GM18858 (cell line): ENCODE measurements at regions not wholly inside any gene's neighbourhood (a gene's known extent, or its start where the extent isn't known, plus 50 kb on each side); places are given as distances from the start of the nearest gene placed in this dataset.
"Not testable (repeated sequence)": the region's sequence is repeated elsewhere in the genome, so short reads cannot be mapped to it uniquely, and the experiment has no call there.

ENCODE experiments used
- ATAC-seq: cut with Tn5 transposase; IDR thresholded peaks from one replicate; pipeline ENCODE4 v1.9.1; 2021; ENCODE audit not compliant: unreplicated experiment

DNA sequence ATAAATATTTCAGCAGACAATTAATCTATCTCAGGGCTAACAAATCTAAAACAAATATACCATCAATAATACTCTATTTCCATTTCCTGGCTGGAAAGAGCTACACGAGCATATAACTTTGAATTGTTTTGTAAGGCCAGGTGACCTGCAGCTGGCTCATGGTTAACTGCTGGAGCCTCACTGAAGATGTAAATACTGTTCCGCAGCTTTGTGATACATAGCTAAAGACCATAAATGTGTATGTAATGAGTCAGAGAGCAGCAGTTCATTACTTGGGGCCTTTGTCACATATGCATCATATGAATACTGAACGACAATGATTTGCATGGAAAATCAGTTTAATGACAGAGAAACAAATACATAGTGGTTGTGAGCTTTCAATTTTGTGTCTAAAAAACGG lies 109.4 kb upstream of the CCN2 start:
- ATAC-seq, result no peak

- no peak for ATAC-seq
These were observed 107.8 kb upstream of the CCN2 start for GRCh38 chr6:132058975-132059374.

DNA sequence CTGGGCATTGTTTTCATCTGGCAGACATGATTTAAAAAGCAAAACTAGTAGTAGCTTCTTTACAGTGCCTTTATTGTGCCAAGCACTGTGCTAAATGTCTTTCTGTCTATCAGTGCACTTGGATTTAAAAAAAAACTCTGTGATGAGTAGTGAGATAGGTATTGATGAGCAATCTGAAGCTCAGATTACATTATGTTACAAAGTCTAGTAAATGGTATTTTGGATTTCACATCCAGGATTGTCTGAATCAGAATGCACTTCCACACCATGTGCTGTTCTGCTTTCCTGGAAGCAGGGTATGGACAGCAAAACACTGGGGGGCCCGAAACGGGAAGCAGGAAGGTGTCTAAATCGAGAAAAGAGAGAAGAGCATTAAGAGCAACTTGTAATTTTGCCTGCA lies 103.4 kb upstream of the CCN2 start:
- no peak for ATAC-seq

- ATAC-seq, result no peak
These were observed 102.3 kb upstream of the CCN2 start for GRCh38 chr6:132053511-132053910.

DNA sequence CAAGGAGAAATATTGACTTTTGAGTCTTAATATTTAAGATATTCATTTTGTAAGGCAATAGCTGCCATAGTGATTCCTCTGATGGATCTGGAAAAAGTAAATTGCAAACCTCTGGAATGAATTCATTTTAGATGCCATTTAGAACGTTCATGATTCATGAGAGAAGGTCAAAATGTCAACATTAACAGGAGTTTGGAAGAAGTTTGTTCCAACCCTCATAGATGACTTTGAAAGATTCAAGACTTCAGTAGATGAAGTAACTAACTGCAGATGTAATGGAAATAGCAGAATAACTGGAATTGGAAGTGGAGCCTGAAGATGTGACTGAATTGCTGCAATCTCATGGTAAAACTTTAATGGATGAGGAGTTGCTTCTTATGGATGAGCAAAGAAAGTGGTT lies 100.9 kb upstream of the CCN2 start:
- no peak for ATAC-seq

DNA sequence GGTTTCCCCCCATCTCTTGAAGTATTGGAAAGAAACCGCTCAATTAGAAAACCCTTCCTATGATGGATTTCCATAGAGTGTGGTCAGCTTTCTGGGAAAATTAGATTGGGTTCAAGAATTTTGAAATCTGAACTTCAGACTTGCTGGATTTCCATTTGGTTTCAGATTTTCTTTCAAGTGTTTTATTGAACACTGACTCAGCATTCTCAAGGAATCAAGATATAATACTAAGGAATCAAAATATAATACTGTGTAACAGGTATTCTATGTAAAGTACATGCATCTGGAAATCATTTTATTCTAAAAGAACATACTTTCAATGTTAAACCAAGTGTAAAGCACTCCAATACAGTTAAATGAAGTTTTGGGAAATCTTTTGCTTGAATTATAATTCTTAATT lies 94.7 kb upstream of the CCN2 start:
- ATAC-seq, result no peak

- ATAC-seq, result no peak
These were observed 92.0 kb upstream of the CCN2 start for GRCh38 chr6:132043148-132043547.

GRCh38 chr6:132041706-132042105 lies 90.5 kb upstream of the CCN2 start:
- no peak for ATAC-seq

DNA sequence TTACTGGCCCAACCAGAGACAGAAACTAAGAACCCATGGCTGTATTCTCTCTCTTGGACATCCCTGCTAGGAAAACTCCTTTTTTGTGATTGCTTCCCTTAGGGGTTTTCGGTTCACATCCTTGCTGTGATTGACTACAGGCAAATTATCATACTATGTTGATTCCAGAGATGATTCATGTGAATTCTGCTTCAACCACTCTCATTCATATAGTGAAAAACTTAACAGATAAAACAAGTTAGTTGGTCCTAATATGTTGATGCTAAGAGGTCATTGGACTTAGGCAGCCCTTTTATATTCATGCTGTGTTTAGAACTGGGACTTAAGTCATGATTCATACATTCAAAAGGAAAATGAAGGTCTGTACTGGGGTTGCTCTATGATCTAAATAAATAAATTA lies 76.9 kb upstream of the CCN2 start:
- ATAC-seq, result no peak

DNA sequence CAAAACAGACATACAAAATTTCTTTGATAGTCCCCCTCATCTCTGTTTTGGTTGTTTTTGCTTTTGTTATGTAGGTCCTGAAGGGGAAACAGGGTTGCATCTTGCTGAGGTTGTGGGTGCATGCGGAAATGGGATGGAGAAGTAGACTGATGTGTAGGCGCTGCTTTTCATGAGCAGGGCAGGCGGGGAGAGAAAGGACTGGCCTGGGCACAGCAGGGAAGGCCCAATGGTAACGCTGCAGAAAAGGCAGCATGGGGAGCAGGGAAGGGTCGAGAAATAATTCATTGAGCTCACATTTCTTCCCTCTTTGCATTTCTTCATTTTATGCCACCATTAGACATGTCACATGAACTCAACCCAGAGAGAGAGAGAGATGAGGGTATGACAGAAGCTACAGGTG lies 74.3 kb upstream of the CCN2 start:
- no peak for ATAC-seq

- ATAC-seq, result no peak
These were observed 72.3 kb upstream of the CCN2 start for GRCh38 chr6:132023490-132023889.

GRCh38 chr6:132021552-132022375 lies 70.6 kb upstream of the CCN2 start:
- no peak for ATAC-seq

GRCh38 chr6:132020918-132021317 lies 69.7 kb upstream of the CCN2 start:
- ATAC-seq, result not testable (repeated sequence)

DNA sequence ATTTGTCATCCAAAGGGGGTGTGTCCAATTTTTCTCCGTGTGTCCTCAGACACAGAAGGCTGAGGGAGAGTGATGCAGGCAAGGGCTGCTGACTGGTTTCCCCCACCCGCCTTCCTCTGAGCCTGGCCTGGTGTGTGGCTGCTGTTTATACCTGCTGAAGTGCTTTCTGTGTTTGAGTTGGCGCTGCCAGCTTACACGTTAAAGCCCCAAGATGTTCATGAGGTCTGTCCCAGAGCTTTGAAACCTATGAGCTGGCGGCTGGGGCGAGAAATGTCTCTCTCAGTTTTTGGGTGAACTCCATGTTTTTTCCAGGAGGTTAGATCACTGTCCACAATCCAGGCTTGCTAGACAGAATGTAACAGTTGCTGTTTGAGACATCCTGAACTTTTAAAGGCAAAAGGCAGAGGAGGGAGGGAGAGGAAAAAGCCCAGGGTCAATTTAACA lies 69.0 kb upstream of the CCN2 start:
- no peak for ATAC-seq

- no peak for ATAC-seq
These were observed 68.4 kb upstream of the CCN2 start for GRCh38 chr6:132019586-132019985.

- ATAC-seq, result no peak
These were observed 66.8 kb upstream of the CCN2 start for GRCh38 chr6:132017942-132018341.

GRCh38 chr6:132016396-132016795 lies 65.2 kb upstream of the CCN2 start:
- no peak for ATAC-seq

- no peak for ATAC-seq
These were observed 60.4 kb upstream of the CCN2 start for GRCh38 chr6:132011582-132011981.

DNA sequence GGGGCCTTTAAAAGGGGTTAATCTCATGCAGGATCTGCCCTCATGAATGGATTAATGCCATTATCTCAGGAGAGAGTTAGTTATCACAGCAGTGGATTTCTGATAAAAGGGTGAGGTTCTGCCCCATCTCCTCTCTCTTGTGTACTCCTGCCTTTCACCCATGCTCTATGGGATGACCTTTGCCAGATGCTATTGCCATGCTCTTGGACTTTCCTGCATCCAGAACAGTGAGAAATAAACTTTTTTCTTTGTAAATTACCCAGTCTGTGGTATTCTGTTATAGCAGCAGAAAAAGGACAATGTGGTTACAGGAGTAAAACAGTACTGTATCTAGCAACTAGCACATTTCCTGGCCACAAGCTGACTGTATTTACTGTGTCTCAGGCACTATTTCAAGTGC lies 58.0 kb upstream of the CCN2 start:
- ATAC-seq, result no peak

GRCh38 chr6:132007474-132008190 lies 56.5 kb upstream of the CCN2 start:
- no peak for ATAC-seq

GRCh38 chr6:132005178-132005577 lies 54.0 kb upstream of the CCN2 start:
- ATAC-seq, result no peak

- no peak for ATAC-seq
These were observed 53.5 kb upstream of the CCN2 start for GRCh38 chr6:132004668-132005067.
